ENCODE measurements at regions not wholly inside any gene's neighbourhood (a gene's known extent, or its start where the extent isn't known, plus 50 kb on each side); places are given as distances from the start of the nearest gene placed in this dataset.

DNA sequence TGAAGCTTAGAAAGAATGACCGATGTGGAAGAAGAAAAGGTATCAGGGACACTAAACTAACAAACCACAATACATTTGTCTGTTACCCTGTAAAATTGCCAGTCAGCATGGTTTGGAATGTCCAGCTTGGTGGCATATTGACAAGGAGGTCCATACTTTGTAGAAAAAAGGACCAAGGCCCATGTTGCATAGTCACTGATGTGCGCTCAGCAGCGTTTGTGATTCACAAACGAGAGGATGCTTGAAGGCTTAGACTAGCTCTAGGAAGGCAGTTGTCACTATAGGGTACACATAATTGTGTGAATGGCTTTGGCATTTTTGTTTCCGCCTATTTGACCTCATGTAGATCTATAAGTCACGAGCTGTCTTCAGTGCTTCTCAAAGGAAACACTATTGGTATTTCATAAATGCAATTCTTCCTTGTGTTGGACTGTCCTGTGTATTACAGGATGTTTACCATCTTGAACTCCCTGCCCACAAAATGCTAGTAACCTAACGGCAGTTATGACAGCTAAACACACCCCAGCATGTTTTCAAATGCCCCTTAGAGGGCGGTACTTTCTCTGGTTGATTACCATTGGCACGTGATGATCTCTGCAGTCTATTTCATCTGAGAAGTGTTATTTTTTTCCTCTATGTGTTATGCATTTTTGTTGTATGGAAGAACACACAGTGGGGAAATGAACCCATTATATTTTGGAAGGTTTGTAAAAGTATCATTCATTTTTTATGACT is 304.2 kb downstream of the CYRIA start:
- TF ChIP-seq, protein P1, sequence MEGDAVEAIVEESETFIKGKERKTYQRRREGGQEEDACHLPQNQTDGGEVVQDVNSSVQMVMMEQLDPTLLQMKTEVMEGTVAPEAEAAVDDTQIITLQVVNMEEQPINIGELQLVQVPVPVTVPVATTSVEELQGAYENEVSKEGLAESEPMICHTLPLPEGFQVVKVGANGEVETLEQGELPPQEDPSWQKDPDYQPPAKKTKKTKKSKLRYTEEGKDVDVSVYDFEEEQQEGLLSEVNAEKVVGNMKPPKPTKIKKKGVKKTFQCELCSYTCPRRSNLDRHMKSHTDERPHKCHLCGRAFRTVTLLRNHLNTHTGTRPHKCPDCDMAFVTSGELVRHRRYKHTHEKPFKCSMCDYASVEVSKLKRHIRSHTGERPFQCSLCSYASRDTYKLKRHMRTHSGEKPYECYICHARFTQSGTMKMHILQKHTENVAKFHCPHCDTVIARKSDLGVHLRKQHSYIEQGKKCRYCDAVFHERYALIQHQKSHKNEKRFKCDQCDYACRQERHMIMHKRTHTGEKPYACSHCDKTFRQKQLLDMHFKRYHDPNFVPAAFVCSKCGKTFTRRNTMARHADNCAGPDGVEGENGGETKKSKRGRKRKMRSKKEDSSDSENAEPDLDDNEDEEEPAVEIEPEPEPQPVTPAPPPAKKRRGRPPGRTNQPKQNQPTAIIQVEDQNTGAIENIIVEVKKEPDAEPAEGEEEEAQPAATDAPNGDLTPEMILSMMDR (IDR thresholded peaks at IDR 0.05), result no peak
- TF ChIP-seq EZH2 (IDR thresholded peaks at IDR 0.05; ENCODE audit: borderline replicate concordance, insufficient read depth, low read depth, low read length, poor library complexity, severe bottlenecking), result no peak

Measured in B cell (primary cell).